ENCODE measurements at regions not wholly inside any gene's neighbourhood (a gene's known extent, or its start where the extent isn't known, plus 50 kb on each side); places are given as distances from the start of the nearest gene placed in this dataset.

DNA sequence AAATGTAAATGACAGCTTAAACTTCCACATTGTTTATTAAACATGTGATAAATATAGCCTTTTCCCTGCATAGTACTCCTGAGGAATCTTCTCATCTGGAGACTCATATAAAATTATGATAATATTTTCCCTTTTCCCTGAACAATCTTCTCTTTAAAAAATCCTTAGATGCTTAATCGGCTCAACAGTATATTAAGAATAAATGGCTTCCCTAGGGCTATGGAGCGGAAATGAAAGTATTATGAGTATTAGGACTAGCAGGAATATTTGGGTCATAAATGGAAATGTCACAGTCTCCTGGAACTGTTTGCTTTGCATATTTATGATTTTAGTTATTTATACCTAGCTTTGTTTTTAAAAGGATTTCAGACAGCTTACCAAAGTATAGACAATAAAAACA, 200.7 kb upstream of the PDE5A start:
- TF ChIP-seq, protein P1, sequence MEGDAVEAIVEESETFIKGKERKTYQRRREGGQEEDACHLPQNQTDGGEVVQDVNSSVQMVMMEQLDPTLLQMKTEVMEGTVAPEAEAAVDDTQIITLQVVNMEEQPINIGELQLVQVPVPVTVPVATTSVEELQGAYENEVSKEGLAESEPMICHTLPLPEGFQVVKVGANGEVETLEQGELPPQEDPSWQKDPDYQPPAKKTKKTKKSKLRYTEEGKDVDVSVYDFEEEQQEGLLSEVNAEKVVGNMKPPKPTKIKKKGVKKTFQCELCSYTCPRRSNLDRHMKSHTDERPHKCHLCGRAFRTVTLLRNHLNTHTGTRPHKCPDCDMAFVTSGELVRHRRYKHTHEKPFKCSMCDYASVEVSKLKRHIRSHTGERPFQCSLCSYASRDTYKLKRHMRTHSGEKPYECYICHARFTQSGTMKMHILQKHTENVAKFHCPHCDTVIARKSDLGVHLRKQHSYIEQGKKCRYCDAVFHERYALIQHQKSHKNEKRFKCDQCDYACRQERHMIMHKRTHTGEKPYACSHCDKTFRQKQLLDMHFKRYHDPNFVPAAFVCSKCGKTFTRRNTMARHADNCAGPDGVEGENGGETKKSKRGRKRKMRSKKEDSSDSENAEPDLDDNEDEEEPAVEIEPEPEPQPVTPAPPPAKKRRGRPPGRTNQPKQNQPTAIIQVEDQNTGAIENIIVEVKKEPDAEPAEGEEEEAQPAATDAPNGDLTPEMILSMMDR (IDR thresholded peaks at IDR 0.05; ENCODE audit: low read depth, low read length): no peak
- no peak for TF ChIP-seq POLR2A (IDR thresholded peaks at IDR 0.05; ENCODE audit: extremely low read depth, insufficient read length)
